Activated T-cell treated with anti-CD3 and anti-CD28 coated beads, Interleukin-2, amount 50 U/mL, for 1 hour (primary cell): ENCODE measurements at regions not wholly inside any gene's neighbourhood (a gene's known extent, or its start where the extent isn't known, plus 50 kb on each side); places are given as distances from the start of the nearest gene placed in this dataset.
"Not testable (repeated sequence)": the region's sequence is repeated elsewhere in the genome, so short reads cannot be mapped to it uniquely, and the experiment has no call there.

Source experiments
- DNase-seq: peaks from one replicate; pipeline ENCODE4 v3.0.0-alpha.2; 2020

GRCh38 chr13:59043016-59043415 lies 1120.7 kb downstream of the DIAPH3 start:
- no peak for DNase-seq

- no peak for DNase-seq
Measured at GRCh38 chr13:59047546-59047945, 1116.2 kb downstream of the DIAPH3 start.

DNA sequence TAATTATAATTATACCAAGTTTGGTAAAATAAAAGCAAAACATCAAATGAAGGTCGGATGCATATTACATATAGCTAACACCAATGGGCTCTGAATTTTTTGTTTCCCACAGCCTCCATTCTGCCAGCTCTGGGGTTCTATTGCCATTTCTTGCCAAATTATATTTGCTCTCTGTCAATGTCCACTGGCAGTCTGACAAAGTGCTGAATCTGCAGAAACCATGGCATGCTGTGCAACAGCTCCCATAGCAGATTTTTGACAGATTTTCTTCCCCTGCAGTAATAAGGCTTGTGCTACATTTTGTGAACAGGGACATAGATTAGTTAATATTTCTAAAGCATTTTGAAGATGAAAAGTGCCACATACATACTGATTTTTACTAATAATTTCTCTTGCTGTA lies 1102.1 kb downstream of the DIAPH3 start:
- DNase-seq, result no peak

DNA sequence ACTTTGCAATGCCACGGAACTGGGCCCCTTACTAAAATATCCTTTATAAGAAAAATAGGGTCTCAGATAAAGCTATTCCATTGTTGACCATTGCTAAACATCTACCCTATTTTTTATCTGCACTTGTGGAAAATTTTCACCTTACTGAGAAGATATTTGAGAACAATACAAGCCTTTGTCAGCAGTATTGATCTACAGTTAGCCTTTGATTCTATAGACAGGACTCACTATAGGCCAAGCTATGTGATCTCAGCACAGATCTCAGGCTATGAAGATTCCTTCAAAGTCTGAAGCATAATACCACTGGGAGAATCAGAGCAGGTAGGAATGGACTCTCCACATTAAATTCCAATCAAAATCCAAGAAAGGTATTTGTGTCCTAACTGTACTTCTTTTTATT lies 1099.7 kb downstream of the DIAPH3 start:
- DNase-seq, result no peak

DNA sequence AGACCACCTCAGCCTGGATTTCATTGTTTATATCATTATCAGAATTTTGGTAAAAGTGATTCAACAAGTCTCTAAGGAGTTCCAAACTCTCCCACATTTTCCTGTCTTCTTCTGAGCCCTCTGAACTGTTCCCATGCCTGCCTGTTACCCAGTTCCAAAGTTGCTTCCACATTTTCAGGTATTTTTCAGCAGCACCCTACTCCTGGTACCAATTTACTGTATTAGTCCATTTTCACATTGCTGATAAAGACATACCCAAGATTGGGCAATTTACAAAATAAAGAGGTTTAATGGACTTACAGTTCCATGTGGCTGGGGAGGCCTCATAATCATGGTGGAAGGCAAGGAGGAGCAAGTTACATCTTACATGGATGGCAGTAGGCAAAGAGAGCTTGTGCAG lies 1087.3 kb downstream of the DIAPH3 start:
- DNase-seq, result not testable (repeated sequence)

GRCh38 chr13:59086147-59086546 lies 1077.6 kb downstream of the DIAPH3 start:
- DNase-seq, result no peak

DNA sequence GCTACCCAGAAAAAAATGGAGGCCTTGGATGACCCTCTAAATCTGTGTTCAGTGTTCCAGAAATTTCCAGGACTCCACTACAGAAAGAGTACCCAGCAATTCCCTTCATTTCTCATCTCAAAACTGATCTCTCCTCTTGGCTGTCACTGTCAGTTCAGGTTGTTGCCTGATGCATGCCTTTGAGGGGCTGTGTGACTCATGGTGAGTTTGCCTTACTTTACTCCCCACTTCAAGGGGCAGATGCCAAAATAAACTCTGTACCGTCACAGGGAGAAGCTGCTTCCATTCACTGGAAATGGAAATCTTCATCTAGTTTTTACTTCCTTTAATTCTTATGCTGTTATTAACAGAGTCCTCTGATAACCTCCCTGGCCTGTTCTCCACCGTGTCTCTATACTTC lies 1075.0 kb downstream of the DIAPH3 start:
- no peak for DNase-seq

- no peak for DNase-seq
Measured at GRCh38 chr13:59094181-59094580, 1069.5 kb downstream of the DIAPH3 start.

- DNase-seq, result no peak
Measured at GRCh38 chr13:59099182-59099974, 1064.3 kb downstream of the DIAPH3 start.

GRCh38 chr13:59103004-59103768 lies 1060.5 kb downstream of the DIAPH3 start:
- no peak for DNase-seq

DNA sequence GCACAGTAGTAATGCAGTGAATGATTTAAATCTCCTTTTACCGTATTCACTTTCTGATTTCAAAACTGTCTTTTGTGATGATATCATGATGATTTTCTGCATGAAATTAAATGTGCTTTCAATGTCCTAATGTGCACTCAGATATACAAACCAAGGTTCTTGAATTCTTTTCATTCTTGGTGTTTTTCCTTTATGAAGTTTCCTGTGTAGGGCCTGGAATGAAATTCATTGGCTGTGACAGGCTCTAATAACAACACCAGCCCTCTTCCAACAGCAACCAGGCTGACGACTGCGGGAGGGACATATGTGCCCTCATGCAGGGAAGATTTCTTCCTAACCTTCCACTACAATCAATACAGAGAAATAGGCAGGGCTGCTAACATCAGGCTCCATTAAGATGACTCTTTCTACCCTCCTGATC lies 1052.0 kb downstream of the DIAPH3 start:
- DNase-seq, result no peak

GRCh38 chr13:59112221-59112718 lies 1051.5 kb downstream of the DIAPH3 start:
- DNase-seq, result no peak

DNA sequence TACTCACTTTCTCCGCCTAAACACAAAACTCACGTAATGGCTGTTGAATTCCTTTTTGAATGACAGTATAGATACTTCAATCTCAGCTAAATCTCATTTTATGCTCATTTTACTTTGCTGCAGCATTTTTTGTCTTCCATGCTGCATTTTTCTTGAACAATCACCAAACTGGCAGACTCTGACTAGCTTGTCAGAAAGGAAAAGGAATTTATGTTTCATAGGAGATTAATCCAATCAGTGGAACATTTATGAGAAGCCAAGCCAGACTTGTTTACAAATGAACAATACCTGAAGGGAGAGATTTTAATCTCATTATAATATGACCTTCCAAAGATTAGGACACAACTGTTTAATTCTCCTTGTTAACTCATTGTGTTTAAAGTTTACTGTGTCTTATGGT lies 1044.3 kb downstream of the DIAPH3 start:
- DNase-seq, result no peak

DNA sequence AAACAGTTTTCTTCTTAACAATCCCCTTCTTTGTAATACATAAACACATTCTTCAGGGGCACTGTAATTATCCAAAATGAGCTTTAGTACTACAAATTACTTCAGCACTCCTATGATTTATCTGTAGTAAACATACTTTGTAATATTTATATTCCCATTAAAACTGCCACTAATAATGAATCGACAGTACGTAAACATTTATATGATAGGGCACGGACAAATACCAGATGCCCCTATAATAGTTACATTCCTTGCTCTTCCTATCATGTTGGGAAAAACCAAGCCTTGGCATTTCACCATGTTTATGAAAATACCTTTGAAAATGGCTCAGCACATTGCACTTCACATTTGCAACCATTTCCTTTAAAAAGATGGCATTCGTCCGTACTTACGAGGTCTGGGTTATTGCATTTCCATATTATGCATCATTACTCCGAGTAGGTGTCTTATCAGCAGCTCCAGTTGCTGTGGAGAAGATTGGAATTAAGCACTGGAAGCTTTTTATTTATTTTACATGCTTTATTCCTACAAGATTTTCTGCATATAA lies 1043.4 kb downstream of the DIAPH3 start:
- DNase-seq, result no peak

GRCh38 chr13:59121507-59121906 lies 1042.2 kb downstream of the DIAPH3 start:
- no peak for DNase-seq

DNA sequence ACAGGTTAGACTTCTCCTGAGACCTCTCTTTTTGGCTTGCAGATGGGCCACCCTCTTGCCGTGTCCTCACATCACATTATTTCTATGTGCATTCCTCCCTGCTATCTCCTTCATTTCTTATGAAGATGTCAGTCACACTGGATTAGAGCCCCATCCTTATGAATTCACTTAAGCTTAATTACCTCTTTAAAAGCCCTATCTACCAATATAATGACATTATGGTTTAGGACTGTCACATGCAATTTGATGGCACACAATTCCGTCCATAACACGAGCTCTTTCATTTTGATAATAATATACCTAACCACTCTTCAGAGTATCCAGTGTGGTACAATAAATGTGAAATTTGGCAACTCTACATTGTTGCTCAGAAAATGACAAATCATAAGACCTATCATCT lies 1037.3 kb downstream of the DIAPH3 start:
- DNase-seq, result no peak

DNA sequence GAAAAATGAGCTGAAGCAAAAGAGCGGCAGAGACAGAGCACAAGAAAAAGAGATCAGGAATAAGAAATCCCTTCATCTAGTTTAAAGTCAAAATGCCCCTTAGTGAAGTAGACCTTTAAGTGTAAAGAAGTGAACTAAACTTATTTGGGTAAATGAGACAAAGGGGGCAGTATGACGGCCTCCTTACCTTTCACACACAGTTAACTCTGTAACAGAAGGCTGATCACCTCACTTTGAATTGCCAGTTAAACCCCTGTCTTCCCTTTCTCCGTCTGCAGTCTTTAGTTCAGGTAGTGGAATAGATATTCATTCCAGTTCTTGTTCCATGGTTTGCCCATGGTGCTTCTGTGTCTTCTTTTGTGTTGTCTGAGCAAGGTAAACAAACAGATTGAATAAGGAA lies 1029.8 kb downstream of the DIAPH3 start:
- no peak for DNase-seq

- no peak for DNase-seq
Measured at GRCh38 chr13:59144700-59145099, 1019.0 kb downstream of the DIAPH3 start.

DNA sequence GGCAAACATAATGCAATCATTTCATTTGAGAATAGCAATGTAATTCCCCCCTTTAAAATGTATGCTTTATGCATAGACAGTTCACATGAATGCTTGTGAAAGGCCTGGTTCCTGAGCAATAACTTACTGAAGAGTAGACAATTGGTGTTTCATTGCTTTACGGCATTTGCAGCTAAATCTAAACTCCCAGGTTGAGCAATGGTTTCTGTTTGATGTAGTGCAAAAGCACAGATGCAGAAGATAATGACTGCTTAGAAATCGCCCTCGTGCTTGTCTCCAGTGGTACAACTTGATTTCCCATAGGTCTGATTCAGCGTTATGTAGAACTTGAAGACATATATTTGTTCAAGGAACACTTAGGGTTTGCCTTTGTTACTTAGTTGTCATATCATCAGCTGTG lies 1018.3 kb downstream of the DIAPH3 start:
- no peak for DNase-seq

GRCh38 chr13:59157181-59157580 lies 1006.5 kb downstream of the DIAPH3 start:
- no peak for DNase-seq

DNA sequence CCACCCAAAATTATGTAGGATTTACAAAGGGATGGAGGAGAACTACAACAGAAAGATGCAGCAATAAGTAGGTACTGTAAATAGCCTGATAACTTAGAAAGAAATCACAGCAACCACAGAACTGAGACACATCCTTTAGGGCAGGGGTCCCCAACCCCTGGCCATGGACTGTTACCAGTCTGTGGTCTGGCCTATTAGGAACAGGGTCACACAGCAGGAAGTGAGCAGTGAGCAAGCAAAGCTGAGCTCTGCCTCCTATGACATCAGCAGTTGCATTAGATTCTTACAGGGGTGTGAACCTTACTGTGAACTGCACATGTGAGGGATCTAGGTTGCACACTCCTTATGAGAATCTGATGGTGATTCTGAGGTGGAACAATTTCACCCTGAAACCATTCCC lies 997.6 kb downstream of the DIAPH3 start:
- DNase-seq, result no peak

GRCh38 chr13:59172076-59172475 lies 991.7 kb downstream of the DIAPH3 start:
- no peak for DNase-seq

- DNase-seq, result no peak
Measured at GRCh38 chr13:59176775-59177174, 987.0 kb downstream of the DIAPH3 start.

GRCh38 chr13:59178344-59178743 lies 985.4 kb downstream of the DIAPH3 start:
- no peak for DNase-seq
